WTC11 (cell line): ENCODE measurements at regions not wholly inside any gene's neighbourhood (a gene's known extent, or its start where the extent isn't known, plus 50 kb on each side); places are given as distances from the start of the nearest gene placed in this dataset.

ENCODE experiments used
- ATAC-seq: fragments of 200-7000 bp; cut with Tn5 transposase; 2 replicates; pipeline ENCODE4 v1.10.0; 2021; ENCODE audit warnings: mild to moderate bottlenecking, moderate library complexity
- CTCF ChIA-PET: fragments of 300-600 bp; sonication (Branson Sonifier 250); formaldehyde crosslinking; loops from one replicate; lab custom pipeline; 2021; ENCODE audit warnings: antibody characterized with exemption; lab: Charles Lee
- POLR2A ChIA-PET: fragments of 350-600 bp; sonication (Branson Sonifier 250); formaldehyde crosslinking; loops from one replicate; lab custom pipeline; 2021; ENCODE audit warnings: antibody characterized with exemption; lab: Charles Lee
- DNase-seq: peaks from one replicate; pipeline ENCODE4 v3.0.0; 2021; ENCODE audit warnings: low spot score
- H3K27ac Mint-ChIP-seq: 2 replicates; pipeline ENCODE4 v1.8.0; 2021; ENCODE audit warnings: mixed read lengths
- H3K27me3 Mint-ChIP-seq: 2 replicates; pipeline ENCODE4 v1.8.0; 2021; ENCODE audit warnings: low read depth, mild to moderate bottlenecking, moderate library complexity, mixed read lengths
- H3K36me3 Mint-ChIP-seq: 2 replicates; pipeline ENCODE4 v1.8.0; 2021; ENCODE audit warnings: mixed read lengths
- H3K4me1 Mint-ChIP-seq: 2 replicates; pipeline ENCODE4 v1.8.0; 2022; ENCODE audit warnings: mixed read lengths
- H3K4me3 Mint-ChIP-seq: 2 replicates; pipeline ENCODE4 v1.8.0; 2021; ENCODE audit warnings: mild to moderate bottlenecking, moderate library complexity, mixed read lengths
- H3K9me3 Mint-ChIP-seq: 2 replicates; pipeline ENCODE4 v1.8.0; 2021; ENCODE audit warnings: mixed read lengths
- CDX4 ChIP-seq: fragments of 250-450 bp; sonication (Bioruptor Pico); IDR thresholded peaks from 2 replicates; pipeline ENCODE4 v1.9.0; 2021; ENCODE audit warnings: moderate library complexity, mild to moderate bottlenecking, inconsistent platforms, borderline replicate concordance
- E2F1 ChIP-seq: sonication (generic); formaldehyde crosslinking; IDR thresholded peaks from 2 replicates; pipeline ENCODE4 v1.8.0; 2022; ENCODE audit warnings: mild to moderate bottlenecking, missing genetic modification reagents
- ERG ChIP-seq: fragments of 250-450 bp; sonication (Bioruptor Pico); IDR thresholded peaks from 2 replicates; pipeline ENCODE4 v1.8.0; 2021; ENCODE audit warnings: mild to moderate bottlenecking
- FOXP1 ChIP-seq: sonication (generic); formaldehyde crosslinking; IDR thresholded peaks from 2 replicates; pipeline ENCODE4 v1.8.0; 2022; ENCODE audit warnings: missing genetic modification reagents, mild to moderate bottlenecking, moderate library complexity, borderline replicate concordance
- FOXP4 ChIP-seq: sonication (generic); formaldehyde crosslinking; IDR thresholded peaks from 2 replicates; pipeline ENCODE4 v1.8.0; 2022; ENCODE audit warnings: mild to moderate bottlenecking, missing genetic modification reagents
- GABPB1 ChIP-seq: sonication (generic); formaldehyde crosslinking; IDR thresholded peaks from 2 replicates; pipeline ENCODE4 v1.8.1; 2023; ENCODE audit warnings: mild to moderate bottlenecking, missing genetic modification reagents
- JAZF1 ChIP-seq: fragments of 250-450 bp; sonication (Bioruptor Pico); IDR thresholded peaks from 2 replicates; pipeline ENCODE4 v1.9.0; 2021; ENCODE audit warnings: moderate library complexity, mild to moderate bottlenecking, inconsistent platforms
- PRDM15 ChIP-seq: sonication (generic); formaldehyde crosslinking; IDR thresholded peaks from 2 replicates; pipeline ENCODE4 v1.8.0; 2022; ENCODE audit warnings: missing genetic modification reagents
- PREB ChIP-seq: sonication (generic); formaldehyde crosslinking; IDR thresholded peaks from 2 replicates; pipeline ENCODE4 v1.8.1; 2022; ENCODE audit warnings: mild to moderate bottlenecking, missing genetic modification reagents, moderate library complexity, borderline replicate concordance
- ZNF425 ChIP-seq: fragments of 250-450 bp; sonication (Bioruptor Pico); conservative IDR thresholded peaks from 2 replicates; pipeline ENCODE4 v1.9.0; 2021; ENCODE audit warnings: mild to moderate bottlenecking

- CTCF ChIA-PET: no interaction called here
Measured at GRCh38 chr6:10343320-10343719, 71.6 kb downstream of the TFAP2A start.

GRCh38 chr6:10341605-10342004 lies 73.3 kb downstream of the TFAP2A start:
- DNase-seq (no peak), ATAC-seq (no peak)
- no peaks in the 10 kb centered on the region for H3K9me3 Mint-ChIP-seq
- H3K4me3 Mint-ChIP-seq: no peak overlapping the region
- ChIA-PET POLR2A (no interaction called here), CTCF (interaction anchor here (1.0 kb wide), 1 partner anchor 79 kb away, joined by 3 read pairs; no protein-coding TSS in a partner anchor)
- no peaks in the 10 kb centered on the region; the same call in 1 of the 2 replicates for H3K27me3 Mint-ChIP-seq
- H3K36me3 Mint-ChIP-seq: no peaks in the 10 kb centered on the region
- H3K4me1 Mint-ChIP-seq: no peaks in the 10 kb centered on the region
- no peak for TF ChIP-seq PRDM15 (CRISPR knock-in tag)
- no peak for TF ChIP-seq PREB (CRISPR knock-in tag)
- TF ChIP-seq JAZF1 (CRISPR knock-in tag): no peak
- no peak for TF ChIP-seq E2F1
- no peak for TF ChIP-seq FOXP4
- no peak overlapping the region for H3K27ac Mint-ChIP-seq

More at GRCh38 chr6:10343320-10343719, 71.6 kb downstream of the TFAP2A start:
- ATAC-seq (peak; percentile 28; the same call in 1 of the 2 replicates), DNase-seq (no peak)
- TF ChIP-seq GABPB1 (CRISPR knock-in tag) (no peak), ERG (CRISPR knock-in tag) (no peak), FOXP1 (CRISPR knock-in tag) (no peak), ZNF425 (no peak), CDX4 (CRISPR knock-in tag) (no peak)
- H3K36me3 Mint-ChIP-seq: no peaks in the 10 kb centered on the region
- POLR2A ChIA-PET: no interaction called here
- no peak overlapping the region for H3K27ac Mint-ChIP-seq
- H3K4me1 Mint-ChIP-seq: no peaks in the 10 kb centered on the region
- H3K4me3 Mint-ChIP-seq: no peak overlapping the region
- no peaks in the 10 kb centered on the region; the same call in 1 of the 2 replicates for H3K27me3 Mint-ChIP-seq
- H3K9me3 Mint-ChIP-seq: peaks cover 7% of the 10 kb centered on the region
